Activated effector memory CD4-positive, alpha-beta T cell treated with Interleukin-2 at 50 U/mL for 16 hours (primary cell): ENCODE measurements at regions not wholly inside any gene's neighbourhood (a gene's known extent, or its start where the extent isn't known, plus 50 kb on each side); places are given as distances from the start of the nearest gene placed in this dataset.
"Not testable (repeated sequence)": the region's sequence is repeated elsewhere in the genome, so short reads cannot be mapped to it uniquely, and the experiment has no call there.

Experiments
- DNase-seq: peaks from one replicate; pipeline ENCODE4 v3.0.0-alpha.2; 2020

GRCh38 chr4:83213640-83214039 lies 71.0 kb downstream of the COQ2 start:
- DNase-seq: no peak

GRCh38 chr4:83212041-83212851 lies 72.4 kb downstream of the COQ2 start:
- DNase-seq: peak; percentile 44

- no peak for DNase-seq
Measured at GRCh38 chr4:83209419-83209818, 75.2 kb downstream of the COQ2 start.

- DNase-seq: no peak
Measured at GRCh38 chr4:83208371-83209365, 75.9 kb downstream of the COQ2 start.

- no peak for DNase-seq
Measured at GRCh38 chr4:83207497-83208101, 77.0 kb downstream of the COQ2 start.

GRCh38 chr4:83205760-83206159 lies 78.8 kb downstream of the COQ2 start:
- no peak for DNase-seq

- DNase-seq: no peak
Measured at GRCh38 chr4:83204731-83205130, 79.9 kb downstream of the COQ2 start.

- DNase-seq: no peak
Measured at GRCh38 chr4:83201761-83202160, 82.8 kb downstream of the COQ2 start.

GRCh38 chr4:83197555-83198235 lies 83.2 kb upstream of the PLAC8 start:
- DNase-seq: no peak

- DNase-seq: no peak
Measured at GRCh38 chr4:83196921-83197320, 82.4 kb upstream of the PLAC8 start.

GRCh38 chr4:83195269-83195668 lies 80.7 kb upstream of the PLAC8 start:
- no peak for DNase-seq

- not testable (repeated sequence) for DNase-seq
Measured at GRCh38 chr4:83194588-83194987, 80.1 kb upstream of the PLAC8 start.

- no peak for DNase-seq
Measured at GRCh38 chr4:83192634-83193033, 78.1 kb upstream of the PLAC8 start.

GRCh38 chr4:83191026-83191425 lies 76.5 kb upstream of the PLAC8 start:
- DNase-seq: no peak

GRCh38 chr4:83189631-83190136 lies 75.2 kb upstream of the PLAC8 start:
- DNase-seq: no peak

- DNase-seq: no peak
Measured at GRCh38 chr4:83180431-83180968, 66.0 kb upstream of the PLAC8 start.

- no peak for DNase-seq
Measured at GRCh38 chr4:83179205-83179604, 64.7 kb upstream of the PLAC8 start.

GRCh38 chr4:83178029-83178428 lies 63.5 kb upstream of the PLAC8 start:
- no peak for DNase-seq

GRCh38 chr4:83177182-83177581 lies 62.7 kb upstream of the PLAC8 start:
- DNase-seq: no peak

- DNase-seq: no peak
Measured at GRCh38 chr4:83174844-83175414, 60.4 kb upstream of the PLAC8 start.

- no peak for DNase-seq
Measured at GRCh38 chr4:83172371-83172770, 57.8 kb upstream of the PLAC8 start.
